NCI-H2196 (cell line): ENCODE measurements at regions not wholly inside any gene's neighbourhood (a gene's known extent, or its start where the extent isn't known, plus 50 kb on each side); places are given as distances from the start of the nearest gene placed in this dataset.
"Not testable (repeated sequence)": the region's sequence is repeated elsewhere in the genome, so short reads cannot be mapped to it uniquely, and the experiment has no call there.

ENCODE experiments used
- DNase-seq: peaks from one replicate; lab custom pipeline; 2025; ENCODE audit not compliant: unreplicated experiment; lab: John Stamatoyannopoulos, UW

GRCh38 chr4:129853685-129854467 lies 757.9 kb downstream of the C4orf33 start:
- DNase-seq, result not testable (repeated sequence)

DNA sequence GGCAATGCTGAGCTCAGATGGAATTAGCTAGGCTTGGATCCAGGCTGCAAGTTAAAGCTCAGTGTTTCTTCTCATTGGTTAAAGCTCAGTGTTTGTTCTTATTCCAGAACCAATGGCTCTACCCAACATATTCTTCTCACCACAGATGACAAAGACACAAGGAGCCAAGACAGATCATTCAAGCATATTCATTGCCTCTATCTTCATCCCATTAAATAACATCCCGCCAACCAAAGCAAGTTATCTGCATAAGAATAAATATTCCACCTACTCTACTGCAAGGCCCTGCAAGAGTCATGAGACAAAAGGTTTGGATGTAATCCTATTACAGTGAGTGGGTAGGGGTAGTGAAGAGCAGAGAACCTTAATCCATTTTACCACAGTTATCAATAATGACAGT lies 766.5 kb downstream of the C4orf33 start:
- DNase-seq, result no peak

GRCh38 chr4:129863206-129863605 lies 767.3 kb downstream of the C4orf33 start:
- no peak for DNase-seq

- DNase-seq, result no peak
Measured at GRCh38 chr4:129883996-129884395, 788.0 kb downstream of the C4orf33 start.

GRCh38 chr4:129897111-129897510 lies 801.2 kb downstream of the C4orf33 start:
- DNase-seq, result no peak

- DNase-seq, result no peak
Measured at GRCh38 chr4:129899849-129900248, 803.9 kb downstream of the C4orf33 start.

- DNase-seq, result no peak
Measured at GRCh38 chr4:129900430-129900953, 804.5 kb downstream of the C4orf33 start.

DNA sequence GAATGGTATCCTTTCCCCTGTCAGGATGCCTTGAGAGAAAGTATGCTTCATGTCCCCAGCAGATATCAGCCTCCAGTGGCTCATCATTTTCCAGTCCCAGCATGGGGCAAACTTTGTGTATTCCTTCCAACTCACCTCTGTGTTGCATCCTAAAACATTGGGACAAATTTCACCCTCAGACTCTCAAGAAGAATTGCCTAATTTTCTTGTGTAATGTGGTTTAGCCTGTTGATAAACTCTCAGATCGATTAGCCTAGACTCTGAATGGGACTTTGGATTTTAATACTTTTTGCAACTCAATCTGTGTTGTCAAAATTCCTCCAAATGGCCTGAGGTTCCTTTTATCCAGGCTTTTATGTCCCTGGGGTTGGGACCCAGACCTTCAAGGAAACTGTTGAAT lies 805.3 kb downstream of the C4orf33 start:
- DNase-seq, result no peak

GRCh38 chr4:129903861-129904260 lies 807.9 kb downstream of the C4orf33 start:
- no peak for DNase-seq

GRCh38 chr4:129905256-129905655 lies 809.3 kb downstream of the C4orf33 start:
- no peak for DNase-seq

GRCh38 chr4:129908117-129908516 lies 812.2 kb downstream of the C4orf33 start:
- no peak for DNase-seq

- no peak for DNase-seq
Measured at GRCh38 chr4:129916991-129917390, 821.0 kb downstream of the C4orf33 start.

DNA sequence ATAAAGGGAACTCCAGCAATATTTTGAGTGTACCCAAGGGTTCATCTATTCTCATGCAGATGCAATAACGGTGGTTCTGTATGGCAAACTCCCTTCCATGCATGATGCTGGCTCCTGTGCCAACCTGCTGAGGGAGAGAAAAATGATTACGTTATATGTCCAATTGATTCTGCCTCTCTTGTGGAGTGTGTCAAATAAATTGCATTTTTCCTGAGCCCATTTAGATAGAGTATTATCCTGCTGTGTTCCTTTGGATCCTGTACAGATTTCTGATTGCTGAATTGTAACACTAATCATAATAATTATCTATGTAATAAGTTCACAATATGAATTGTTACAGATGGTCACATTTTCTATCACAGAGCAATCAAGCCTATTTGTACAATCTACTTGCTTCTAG lies 821.7 kb downstream of the C4orf33 start:
- no peak for DNase-seq

DNA sequence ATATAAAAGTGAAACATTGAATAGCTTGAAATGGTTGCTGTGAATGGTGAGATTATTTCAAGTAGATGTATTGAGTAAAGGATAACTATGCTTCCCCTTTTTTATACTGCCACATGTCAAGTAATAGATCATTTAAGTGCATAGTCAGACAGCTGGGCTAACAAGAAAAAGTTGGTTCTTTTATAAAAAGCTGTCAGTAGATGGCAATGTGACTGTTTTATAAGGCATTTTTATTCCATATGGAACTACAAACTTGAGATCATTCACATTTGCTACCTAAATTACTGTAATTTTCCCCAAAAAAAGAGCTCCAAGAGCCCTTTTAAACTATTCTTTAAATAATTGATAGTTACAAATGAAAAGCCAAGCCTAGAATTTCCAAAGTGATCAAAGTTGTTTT lies 831.0 kb downstream of the C4orf33 start:
- no peak for DNase-seq

DNA sequence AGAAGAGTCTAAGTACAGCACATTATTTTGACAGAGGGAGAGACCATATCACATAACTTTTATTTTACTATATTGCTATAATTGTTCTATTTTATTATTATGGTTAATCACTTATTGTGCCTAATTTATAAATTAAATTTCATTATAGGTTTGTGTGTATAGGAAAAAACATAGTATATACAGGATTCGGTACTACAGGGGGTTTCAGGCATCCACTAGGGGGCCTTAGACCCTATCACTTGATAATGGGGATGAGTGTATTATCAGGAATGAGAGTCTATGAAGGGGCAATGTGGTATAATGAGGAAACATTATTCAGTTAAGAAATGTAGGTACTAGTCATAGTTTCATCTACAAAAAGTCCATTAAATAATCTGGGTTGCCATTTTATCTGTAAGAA lies 833.1 kb downstream of the C4orf33 start:
- DNase-seq, result no peak

- DNase-seq, result no peak
Measured at GRCh38 chr4:129929984-129930383, 834.0 kb downstream of the C4orf33 start.

DNA sequence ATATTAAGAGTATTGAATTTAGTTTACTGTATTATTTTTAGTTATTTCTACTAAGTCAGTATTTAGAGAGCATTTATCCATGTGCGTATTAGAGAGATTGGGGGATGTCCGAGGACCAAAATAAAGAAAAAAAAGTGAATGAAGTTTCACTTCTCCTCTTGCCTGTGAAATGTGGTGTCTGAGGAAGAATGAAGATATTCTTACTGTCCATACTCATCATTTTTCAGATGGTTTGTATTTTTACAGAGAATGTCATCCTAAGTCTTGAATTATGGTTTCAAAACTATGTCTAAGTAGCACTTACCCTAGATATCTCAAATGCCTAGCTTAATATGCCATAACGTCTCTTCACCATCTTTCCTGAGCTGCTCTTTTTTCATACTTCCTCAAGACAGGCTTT lies 854.3 kb downstream of the C4orf33 start:
- DNase-seq, result no peak

DNA sequence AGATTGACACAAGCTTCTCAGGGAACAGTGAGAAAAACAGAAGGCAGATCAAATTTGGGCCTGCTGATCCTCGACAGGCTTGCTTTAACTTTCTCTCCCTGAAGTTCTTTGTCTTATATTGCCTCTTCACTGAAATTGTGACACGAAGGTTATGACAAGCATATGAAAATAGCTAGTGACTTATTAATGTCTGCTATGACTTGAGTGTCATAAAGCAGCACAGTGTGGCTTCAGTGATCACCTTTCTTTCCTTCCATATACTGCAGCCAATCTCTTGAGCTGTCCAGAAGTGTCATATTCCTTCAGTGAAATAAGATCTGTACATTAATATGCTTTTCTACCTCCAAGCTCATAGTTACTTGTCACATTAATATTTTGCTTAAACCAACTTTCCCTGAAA lies 870.2 kb downstream of the C4orf33 start:
- DNase-seq, result no peak

DNA sequence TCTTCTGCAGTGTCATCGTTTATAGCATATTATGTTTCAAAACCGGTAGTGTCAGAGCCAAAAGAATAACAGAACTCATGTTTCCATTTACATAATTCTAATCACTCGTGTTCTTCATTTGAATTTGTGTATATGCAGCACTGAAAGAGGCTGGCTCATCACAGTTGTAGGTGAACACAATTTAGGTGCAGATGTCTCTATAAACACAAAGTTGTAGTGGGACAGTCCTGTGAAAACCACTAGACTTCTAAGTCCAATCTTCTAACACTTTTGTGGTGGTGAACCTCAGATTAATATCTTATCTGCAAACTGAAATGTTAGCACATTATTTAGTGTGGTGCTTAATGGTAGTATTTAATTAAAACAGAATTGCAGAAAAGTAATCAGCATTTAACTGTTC lies 872.4 kb downstream of the C4orf33 start:
- DNase-seq, result no peak

DNA sequence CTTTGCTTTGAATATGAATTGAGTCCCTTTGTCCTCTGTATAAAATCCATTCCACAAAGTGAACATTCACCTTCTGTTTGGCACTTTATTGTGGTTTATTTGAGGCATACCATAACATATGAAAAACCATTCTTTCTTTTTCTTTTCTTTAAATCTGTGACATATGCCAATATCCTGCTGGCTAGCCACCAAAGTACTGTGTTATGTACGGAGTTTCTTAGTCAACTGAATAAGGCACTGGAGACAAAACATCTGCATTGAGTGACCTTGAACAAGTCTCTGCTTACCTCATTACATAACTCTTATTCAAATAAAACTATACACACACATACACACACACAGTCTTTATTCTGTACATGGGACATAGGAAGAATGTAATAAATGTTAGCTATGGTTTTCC lies 872.8 kb downstream of the C4orf33 start:
- DNase-seq, result no peak

GRCh38 chr4:129970801-129971200 lies 874.8 kb downstream of the C4orf33 start:
- DNase-seq, result no peak

DNA sequence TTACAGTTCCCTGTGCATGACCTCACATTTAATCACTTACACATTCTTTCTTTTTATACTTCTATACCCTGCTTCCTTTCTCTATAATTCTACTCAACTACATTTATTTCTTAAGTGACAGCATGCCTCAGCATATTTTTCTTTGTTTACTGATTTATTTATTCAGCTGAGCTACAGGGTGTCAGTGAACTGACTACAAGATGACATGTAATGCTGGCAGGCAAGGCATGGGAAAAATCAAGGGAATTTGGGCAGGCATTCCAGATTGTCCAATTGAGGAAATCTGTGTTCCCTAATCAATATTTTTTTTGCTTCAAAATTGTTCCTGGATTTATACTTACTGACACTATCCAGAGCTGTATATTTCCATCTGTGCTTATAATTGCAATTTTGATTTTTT lies 875.5 kb downstream of the C4orf33 start:
- no peak for DNase-seq

- no peak for DNase-seq
Measured at GRCh38 chr4:129972257-129972656, 876.3 kb downstream of the C4orf33 start.
